ENCODE measurements at regions not wholly inside any gene's neighbourhood (a gene's known extent, or its start where the extent isn't known, plus 50 kb on each side); places are given as distances from the start of the nearest gene placed in this dataset.

- no peak for DNase-seq
- Mint-ChIP-seq H3K27me3 (no peaks in the 10 kb centered on the region), H3K4me3 (no peak overlapping the region), H3K9me3 (no peaks in the 10 kb centered on the region), H3K4me1 (no peaks in the 10 kb centered on the region), H3K27ac (no peak overlapping the region), H3K36me3 (ENCODE audit: low read depth) (no peaks in the 10 kb centered on the region)
- ChIA-PET POLR2A (no interaction called here), CTCF (no interaction called here)
- ATAC-seq (ENCODE audit: low read depth) = no peak
- intact Hi-C loops (cut with micrococcal nuclease) = no loop called here
- TF ChIP-seq, protein P1, sequence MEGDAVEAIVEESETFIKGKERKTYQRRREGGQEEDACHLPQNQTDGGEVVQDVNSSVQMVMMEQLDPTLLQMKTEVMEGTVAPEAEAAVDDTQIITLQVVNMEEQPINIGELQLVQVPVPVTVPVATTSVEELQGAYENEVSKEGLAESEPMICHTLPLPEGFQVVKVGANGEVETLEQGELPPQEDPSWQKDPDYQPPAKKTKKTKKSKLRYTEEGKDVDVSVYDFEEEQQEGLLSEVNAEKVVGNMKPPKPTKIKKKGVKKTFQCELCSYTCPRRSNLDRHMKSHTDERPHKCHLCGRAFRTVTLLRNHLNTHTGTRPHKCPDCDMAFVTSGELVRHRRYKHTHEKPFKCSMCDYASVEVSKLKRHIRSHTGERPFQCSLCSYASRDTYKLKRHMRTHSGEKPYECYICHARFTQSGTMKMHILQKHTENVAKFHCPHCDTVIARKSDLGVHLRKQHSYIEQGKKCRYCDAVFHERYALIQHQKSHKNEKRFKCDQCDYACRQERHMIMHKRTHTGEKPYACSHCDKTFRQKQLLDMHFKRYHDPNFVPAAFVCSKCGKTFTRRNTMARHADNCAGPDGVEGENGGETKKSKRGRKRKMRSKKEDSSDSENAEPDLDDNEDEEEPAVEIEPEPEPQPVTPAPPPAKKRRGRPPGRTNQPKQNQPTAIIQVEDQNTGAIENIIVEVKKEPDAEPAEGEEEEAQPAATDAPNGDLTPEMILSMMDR (IDR thresholded peaks at IDR 0.05) = no peak
These were observed 208.7 kb downstream of the KITLG start for GRCh38 chr12:88371416-88372183.

GRCh38 chr12:88375306-88376305 lies 204.7 kb downstream of the KITLG start:
- POLR2A ChIA-PET = no interaction called here
- CTCF ChIA-PET = no interaction called here
- H3K4me3 Mint-ChIP-seq = no peak overlapping the region
- DNase-seq (no peak), ATAC-seq (ENCODE audit: low read depth) (no peak)
- no peak overlapping the region for H3K27ac Mint-ChIP-seq
- H3K4me1 Mint-ChIP-seq = no peaks in the 10 kb centered on the region
- H3K9me3 Mint-ChIP-seq = no peaks in the 10 kb centered on the region
- TF ChIP-seq, protein P1 (IDR thresholded peaks at IDR 0.05) = no peak
- H3K36me3 Mint-ChIP-seq (ENCODE audit: low read depth) = no peaks in the 10 kb centered on the region
- intact Hi-C loops (cut with micrococcal nuclease) = no loop called here
- no peaks in the 10 kb centered on the region for H3K27me3 Mint-ChIP-seq

GRCh38 chr12:88377973-88378372 lies 202.3 kb downstream of the KITLG start:
- no peaks in the 10 kb centered on the region for H3K36me3 Mint-ChIP-seq (ENCODE audit: low read depth)
- TF ChIP-seq, protein P1 (IDR thresholded peaks at IDR 0.05) = no peak
- no peaks in the 10 kb centered on the region for H3K9me3 Mint-ChIP-seq
- no peaks in the 10 kb centered on the region for H3K27me3 Mint-ChIP-seq
- ChIA-PET POLR2A (no interaction called here), CTCF (no interaction called here)
- H3K4me1 Mint-ChIP-seq = no peaks in the 10 kb centered on the region
- intact Hi-C loops (cut with micrococcal nuclease) = no loop called here
- H3K27ac Mint-ChIP-seq = no peak overlapping the region
- DNase-seq = no peak
- H3K4me3 Mint-ChIP-seq = no peak overlapping the region
- ATAC-seq (ENCODE audit: low read depth) = no peak

DNA sequence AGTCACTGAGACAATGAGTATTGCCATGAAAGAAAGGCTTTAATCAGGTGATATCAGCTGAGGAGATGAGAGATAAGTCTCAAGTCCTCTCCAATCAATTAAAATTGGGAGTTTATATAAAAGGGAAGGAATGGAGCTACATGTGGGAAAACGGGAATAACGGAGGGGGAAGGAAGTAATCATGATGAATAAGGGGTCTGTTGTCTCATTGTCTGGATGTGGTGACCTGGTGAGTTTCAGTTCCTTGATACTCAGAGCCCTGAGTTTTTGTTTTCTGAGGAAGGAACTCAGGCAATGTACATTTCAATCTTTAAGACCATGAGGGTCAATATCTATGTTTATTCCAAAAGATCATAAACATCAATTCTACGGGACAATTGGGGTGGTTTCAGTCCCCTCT lies 198.8 kb downstream of the KITLG start:
- intact Hi-C loops (cut with micrococcal nuclease) = no loop called here
- H3K4me1 Mint-ChIP-seq = no peaks in the 10 kb centered on the region
- TF ChIP-seq, protein P1 (IDR thresholded peaks at IDR 0.05) = no peak
- CTCF ChIA-PET = no interaction called here
- DNase-seq (no peak), ATAC-seq (ENCODE audit: low read depth) (no peak)
- H3K27me3 Mint-ChIP-seq = no peaks in the 10 kb centered on the region
- H3K9me3 Mint-ChIP-seq = no peaks in the 10 kb centered on the region
- POLR2A ChIA-PET = no interaction called here
- no peaks in the 10 kb centered on the region for H3K36me3 Mint-ChIP-seq (ENCODE audit: low read depth)
- H3K4me3 Mint-ChIP-seq = no peak overlapping the region
- H3K27ac Mint-ChIP-seq = no peak overlapping the region

DNA sequence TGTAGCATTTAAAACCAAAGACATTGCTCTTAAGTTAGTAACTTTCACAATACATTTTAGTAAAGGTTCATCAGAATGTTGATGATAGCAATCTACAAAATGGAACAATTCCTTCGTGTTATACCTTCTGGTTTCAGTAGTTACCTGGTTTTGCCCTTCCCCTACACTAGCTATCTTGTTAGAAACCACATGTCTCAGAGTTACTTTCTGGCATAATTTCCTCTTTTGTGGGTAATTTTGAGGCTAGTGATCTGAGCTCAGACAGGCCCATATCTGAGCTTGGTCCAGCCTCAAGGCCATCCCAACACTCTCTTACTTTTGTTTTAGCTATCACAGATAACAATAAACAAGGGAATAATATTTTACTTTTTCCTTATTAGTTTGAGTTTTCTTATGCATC lies 196.9 kb downstream of the KITLG start:
- H3K4me1 Mint-ChIP-seq = no peaks in the 10 kb centered on the region
- CTCF ChIA-PET = no interaction called here
- TF ChIP-seq, protein P1 (IDR thresholded peaks at IDR 0.05) = no peak
- no peaks in the 10 kb centered on the region for H3K9me3 Mint-ChIP-seq
- H3K27ac Mint-ChIP-seq = no peak overlapping the region
- no peak for ATAC-seq (ENCODE audit: low read depth)
- H3K4me3 Mint-ChIP-seq = no peak overlapping the region
- POLR2A ChIA-PET = no interaction called here
- intact Hi-C loops (cut with micrococcal nuclease) = no loop called here
- no peak for DNase-seq
- H3K27me3 Mint-ChIP-seq = no peaks in the 10 kb centered on the region
- H3K36me3 Mint-ChIP-seq (ENCODE audit: low read depth) = no peaks in the 10 kb centered on the region
